SK-N-SH (cell line): ENCODE measurements at regions not wholly inside any gene's neighbourhood (a gene's known extent, or its start where the extent isn't known, plus 50 kb on each side); places are given as distances from the start of the nearest gene placed in this dataset.

Experiments
- CTCF ChIA-PET: fragments of 300-600, 350-600 bp; formaldehyde crosslinking; extraction: SDS; loops from one replicate; lab custom pipeline; 2021; lab: Yijun Ruan, JAX
- POLR2A ChIA-PET: fragments of 350-600 bp; sonication (Branson Sonifier 250); formaldehyde crosslinking; extraction: SDS; loops from one replicate; lab custom pipeline; 2020; ENCODE audit warnings: antibody characterized with exemption, inconsistent platforms; lab: Yijun Ruan, JAX
- DNase-seq: peaks from one replicate; pipeline ENCODE4 v3.0.0; 2012
- H2AFZ ChIP-seq: fragments of 200-600 bp; sonication (generic); 2 replicates; pipeline ENCODE4 v1.8.1; 2016; ENCODE audit warnings: antibody characterized with exemption, mild to moderate bottlenecking, low read depth
- H3F3A ChIP-seq: fragments of 200-600 bp; sonication (generic); replicated peaks from 2 replicates; pipeline ENCODE3; 2016; ENCODE audit warnings: antibody characterized with exemption, mild to moderate bottlenecking; ENCODE audit not compliant: insufficient read depth
- H3K27ac ChIP-seq, 2 experiments: fragments of 200-500 bp in 1 of 2; fragments of 200-600 bp in 1 of 2; sonication (Bioruptor generic) in 1 of 2; sonication (generic), shearing (Covaris generic) in 1 of 2; 2 replicates each; pipeline versions ENCODE4 v1.5.1 to v1.6.1; 2014 to 2016; ENCODE audit warnings: low read depth in 2 of 2, inconsistent platforms in 1 of 2, low read length in 1 of 2, mild to moderate bottlenecking in 1 of 2, mixed read lengths in 1 of 2
- H3K27me3 ChIP-seq: fragments of 200-600 bp; sonication (generic), shearing (Covaris generic); 2 replicates; pipeline ENCODE4 v1.6.1; 2016; ENCODE audit warnings: mixed run types; ENCODE audit not compliant: insufficient read depth
- H3K36me3 ChIP-seq, 2 experiments: fragments of 200-500 bp in 1 of 2; fragments of 200-600 bp in 1 of 2; sonication (Bioruptor generic) in 1 of 2; sonication (generic) in 1 of 2; replicated peaks in 1 of 2; 2 replicates each; pipeline versions ENCODE3 to v1.5.1; 2014 to 2016; ENCODE audit warnings: low read length in 1 of 2, mild to moderate bottlenecking in 1 of 2; ENCODE audit not compliant: insufficient read depth in 2 of 2, control insufficient read depth in 1 of 2
- H3K4me1 ChIP-seq, 2 experiments: fragments of 200-500 bp in 1 of 2; fragments of 200-600 bp in 1 of 2; sonication (Bioruptor generic) in 1 of 2; sonication (generic), shearing (Covaris generic) in 1 of 2; 2 replicates each; pipeline versions ENCODE4 v1.5.1 to v1.6.1; 2014 to 2016; ENCODE audit warnings: low read depth in 1 of 2, low read length in 1 of 2, mixed run types in 1 of 2; ENCODE audit not compliant: insufficient read depth in 2 of 2, control insufficient read depth in 1 of 2
- H3K4me2 ChIP-seq: fragments of 200-600 bp; sonication (generic), shearing (Covaris generic); 2 replicates; pipeline ENCODE4 v1.6.1; 2017; ENCODE audit warnings: mixed run types
- H3K4me3 ChIP-seq, 2 experiments: fragments of 200-500 bp in 1 of 2; fragments of 200-600 bp in 1 of 2; sonication (Bioruptor generic) in 1 of 2; sonication (generic), shearing (Covaris generic) in 1 of 2; 2 replicates each; pipeline versions ENCODE4 v1.5.1 to v1.8.1; 2014 to 2016; ENCODE audit warnings: low read depth in 2 of 2, inconsistent platforms in 1 of 2, low read length in 1 of 2, mild to moderate bottlenecking in 1 of 2, mixed read lengths in 1 of 2, moderate library complexity in 1 of 2
- H3K79me2 ChIP-seq: fragments of 200-600 bp; sonication (generic); 2 replicates; pipeline ENCODE4 v1.8.1; 2017; ENCODE audit warnings: mild to moderate bottlenecking; ENCODE audit not compliant: insufficient read depth
- H3K9ac ChIP-seq: fragments of 200-600 bp; sonication (generic); 2 replicates; pipeline ENCODE4 v1.6.1; 2017; ENCODE audit warnings: mixed run types
- H3K9me2 ChIP-seq: fragments of 200-600 bp; sonication (generic); 2 replicates; pipeline ENCODE4 v1.6.1; 2017; ENCODE audit warnings: mixed run types
- H3K9me3 ChIP-seq: fragments of 200-600 bp; sonication (generic); 2 replicates; pipeline ENCODE4 v1.6.1; 2017; ENCODE audit warnings: mixed run types, mild to moderate bottlenecking, moderate library complexity
- H4K20me1 ChIP-seq: fragments of 200-600 bp; sonication (generic); 2 replicates; pipeline ENCODE4 v1.6.1; 2017; ENCODE audit warnings: mild to moderate bottlenecking, mixed run types; ENCODE audit not compliant: insufficient read depth
- CHD2 ChIP-seq: fragments of 150-350 bp; IDR thresholded peaks from 2 replicates; pipeline ENCODE4 v1.6.1; 2018; ENCODE audit warnings: low read length; ENCODE audit not compliant: partially characterized antibody
- CTCF ChIP-seq: fragments of 200-600 bp; sonication (generic); IDR thresholded peaks from 2 replicates; pipeline ENCODE4 v1.6.1; 2017; ENCODE audit warnings: antibody characterized with exemption, mild to moderate bottlenecking, moderate library complexity
- ELF1 ChIP-seq: IDR thresholded peaks from 2 replicates; pipeline ENCODE4 v1.4.0; 2012
- FOSL2 ChIP-seq: IDR thresholded peaks from 2 replicates; pipeline ENCODE4 v1.4.0; 2012; ENCODE audit warnings: low read depth, mild to moderate bottlenecking, moderate library complexity, borderline replicate concordance
- FOXM1 ChIP-seq: IDR thresholded peaks from 2 replicates; pipeline ENCODE4 v1.4.0; 2012; ENCODE audit warnings: low read depth, mild to moderate bottlenecking
- GATA2 ChIP-seq: sonication (generic); formaldehyde crosslinking; IDR thresholded peaks from 2 replicates; pipeline ENCODE4 v1.5.0; 2020; ENCODE audit warnings: mild to moderate bottlenecking, missing genetic modification reagents
- MEF2A ChIP-seq: IDR thresholded peaks from 2 replicates; pipeline ENCODE4 v1.4.0; 2012; ENCODE audit warnings: low read depth, borderline replicate concordance
- NRF1 ChIP-seq: IDR thresholded peaks from 2 replicates; pipeline ENCODE4 v1.6.1; 2012; ENCODE audit warnings: low read depth, mild to moderate bottlenecking, low read length
- REST ChIP-seq: IDR thresholded peaks from 2 replicates; pipeline ENCODE4 v1.6.1; 2012; ENCODE audit warnings: mild to moderate bottlenecking, low read depth, low read length, moderate library complexity
- RFX5 ChIP-seq: IDR thresholded peaks from 2 replicates; pipeline ENCODE4 v1.6.1; 2012; ENCODE audit warnings: mild to moderate bottlenecking, improper control_type of control experiment, low read length
- RXRA ChIP-seq: IDR thresholded peaks from 2 replicates; pipeline ENCODE4 v1.4.0; 2012; ENCODE audit warnings: low read depth, mild to moderate bottlenecking, borderline replicate concordance
- SIN3A ChIP-seq: IDR thresholded peaks from 2 replicates; pipeline ENCODE4 v1.6.1; 2012; ENCODE audit warnings: low read depth, mild to moderate bottlenecking, low read length, moderate library complexity, borderline replicate concordance
- SMC3 ChIP-seq: IDR thresholded peaks from 2 replicates; pipeline ENCODE4 v1.6.1; 2012; ENCODE audit warnings: low read depth, low read length, improper control_type of control experiment
- TAF1 ChIP-seq: IDR thresholded peaks from 2 replicates; pipeline ENCODE4 v1.6.1; 2012; ENCODE audit warnings: low read depth, mild to moderate bottlenecking, low read length, moderate library complexity, borderline replicate concordance
- TCF12 ChIP-seq: IDR thresholded peaks from 2 replicates; pipeline ENCODE4 v1.4.0; 2012
- USF2 ChIP-seq: fragments of 150-350 bp; IDR thresholded peaks from 2 replicates; pipeline ENCODE4 v1.6.1; 2017; ENCODE audit warnings: antibody characterized with exemption, low read length, low read depth, borderline replicate concordance
- WGBS: methylation state at CpG from one replicate; pipeline ENCODE4 v1.1.6; 2017; ENCODE audit warnings: low lambda C conversion rate; 5-methylcytosine and 5-hydroxymethylcytosine counted together

GRCh38 chr15:70356919-70357318 lies 259.2 kb upstream of the TLE3 start:
- H3K27me3 ChIP-seq, result peaks cover 4% of the 10 kb centered on the region; the same call in 1 of the 2 replicates
- no peak for TF ChIP-seq SIN3A
- no peak for TF ChIP-seq SMC3
- no peak for TF ChIP-seq RXRA
- TF ChIP-seq CHD2, result no peak
- TF ChIP-seq GATA2 (CRISPR knock-in tag), result no peak
- no peak for TF ChIP-seq NRF1
- TF ChIP-seq RFX5, result no peak
- no peak for TF ChIP-seq USF2
- TF ChIP-seq FOSL2, result no peak; the same call in 1 of the 2 replicates
- TF ChIP-seq REST, result no peak
- no peak for TF ChIP-seq ELF1
- TF ChIP-seq FOXM1, result no peak
- peaks cover 0 to 26% of the 10 kb centered on the region in 2 experiments; a peak in 2 of 4 replicates for H3K4me1 ChIP-seq
- WGBS, result 77% methylated on average over 7 of the region's 7 CpGs
- no peak overlapping the region for H3K4me2 ChIP-seq
- no peak overlapping the region for H3K9ac ChIP-seq
- CTCF ChIA-PET, result interaction anchor here (1.3 kb wide), 1 partner anchor 31 kb away, joined by 3 read pairs; no protein-coding TSS in a partner anchor
- H3F3A ChIP-seq, result no peaks in the 10 kb centered on the region
- H2AFZ ChIP-seq, result no peak overlapping the region
- DNase-seq, result no peak
- H3K9me2 ChIP-seq, result no peaks in the 10 kb centered on the region
- H3K36me3 ChIP-seq, result no peaks in the 10 kb centered on the region
- H3K4me3 ChIP-seq, result no peak overlapping the region
- no peaks in the 10 kb centered on the region for H3K9me3 ChIP-seq
- H3K79me2 ChIP-seq, result no peaks in the 10 kb centered on the region
- peak overlapping the region in 1 of 2 experiments; percentile 8; a peak in 1 of 4 replicates for H3K27ac ChIP-seq
- no peaks in the 10 kb centered on the region for H4K20me1 ChIP-seq
- POLR2A ChIA-PET, result no interaction called here

GRCh38 chr15:70356062-70356860 lies 258.5 kb upstream of the TLE3 start:
- no peak overlapping the region for H3K4me2 ChIP-seq
- ChIA-PET POLR2A (no interaction called here), CTCF (interaction anchor here (1.3 to 1.4 kb wide), 2 partner anchors 19 to 32 kb away, joined by 3 read pairs; no protein-coding TSS in a partner anchor)
- no peak for DNase-seq
- H3K27me3 ChIP-seq, result peaks cover 4% of the 10 kb centered on the region; the same call in 1 of the 2 replicates
- H4K20me1 ChIP-seq, result no peaks in the 10 kb centered on the region
- H3F3A ChIP-seq, result no peaks in the 10 kb centered on the region
- no peaks in the 10 kb centered on the region for H3K36me3 ChIP-seq
- no peaks in the 10 kb centered on the region for H3K79me2 ChIP-seq
- H2AFZ ChIP-seq, result no peak overlapping the region
- peak overlapping the region in 1 of 2 experiments; percentile 19; a peak in 1 of 4 replicates for H3K27ac ChIP-seq
- H3K9me3 ChIP-seq, result no peaks in the 10 kb centered on the region
- H3K4me3 ChIP-seq, result no peak overlapping the region
- no peak for TF ChIP-seq TAF1
- TF ChIP-seq CTCF, result no peak
- no peak for TF ChIP-seq TCF12
- TF ChIP-seq CHD2, result no peak
- TF ChIP-seq RFX5, result no peak
- no peak for TF ChIP-seq MEF2A
- H3K4me1 ChIP-seq, result peaks cover 0 to 26% of the 10 kb centered on the region in 2 experiments; a peak in 2 of 4 replicates
- H3K9me2 ChIP-seq, result no peaks in the 10 kb centered on the region
- H3K9ac ChIP-seq, result no peak overlapping the region
- WGBS, result 93% methylated on average over 2 of the region's 9 CpGs
